ENCODE measurements at regions not wholly inside any gene's neighbourhood (a gene's known extent, or its start where the extent isn't known, plus 50 kb on each side); places are given as distances from the start of the nearest gene placed in this dataset.

GRCh38 chr5:18095061-18095460, 460.8 kb downstream of the TAF11L14 start:
- no peak overlapping the region for H3K4me3 Mint-ChIP-seq
- no peaks in the 10 kb centered on the region for H3K4me1 Mint-ChIP-seq (ENCODE audit: low read depth)
- no peaks in the 10 kb centered on the region for H3K36me3 Mint-ChIP-seq
- CTCF ChIA-PET, result no interaction called here
- DNase-seq, result no peak
- POLR2A ChIA-PET, result no interaction called here
- H3K27ac Mint-ChIP-seq, result no peak overlapping the region
- H3K9me3 Mint-ChIP-seq, result peaks cover 10% of the 10 kb centered on the region
- intact Hi-C loops (cut with micrococcal nuclease), result no loop called here
- no peaks in the 10 kb centered on the region for H3K27me3 Mint-ChIP-seq

GRCh38 chr5:18097817-18098216, 463.6 kb downstream of the TAF11L14 start:
- ChIA-PET CTCF (no interaction called here), POLR2A (no interaction called here)
- intact Hi-C loops (cut with micrococcal nuclease), result no loop called here
- Mint-ChIP-seq H3K36me3 (no peaks in the 10 kb centered on the region), H3K27ac (no peak overlapping the region), H3K9me3 (peaks cover 3% of the 10 kb centered on the region), H3K4me3 (no peak overlapping the region), H3K27me3 (no peaks in the 10 kb centered on the region), H3K4me1 (ENCODE audit: low read depth) (no peaks in the 10 kb centered on the region)
- no peak for DNase-seq

GRCh38 chr5:18098691-18099090, 464.4 kb downstream of the TAF11L14 start:
- intact Hi-C loops (cut with micrococcal nuclease), result no loop called here
- ChIA-PET POLR2A (no interaction called here), CTCF (no interaction called here)
- H3K9me3 Mint-ChIP-seq, result peaks cover 3% of the 10 kb centered on the region
- no peaks in the 10 kb centered on the region for H3K27me3 Mint-ChIP-seq
- H3K36me3 Mint-ChIP-seq, result no peaks in the 10 kb centered on the region
- H3K4me3 Mint-ChIP-seq, result no peak overlapping the region
- H3K4me1 Mint-ChIP-seq (ENCODE audit: low read depth), result no peaks in the 10 kb centered on the region
- H3K27ac Mint-ChIP-seq, result no peak overlapping the region
- DNase-seq, result no peak

GRCh38 chr5:18099261-18099660, 465.0 kb downstream of the TAF11L14 start:
- no peaks in the 10 kb centered on the region for H3K27me3 Mint-ChIP-seq
- no peak for DNase-seq
- POLR2A ChIA-PET, result no interaction called here
- H3K4me1 Mint-ChIP-seq (ENCODE audit: low read depth), result no peaks in the 10 kb centered on the region
- no peaks in the 10 kb centered on the region for H3K36me3 Mint-ChIP-seq
- CTCF ChIA-PET, result no interaction called here
- peaks cover 3% of the 10 kb centered on the region for H3K9me3 Mint-ChIP-seq
- intact Hi-C loops (cut with micrococcal nuclease), result no loop called here
- no peak overlapping the region for H3K27ac Mint-ChIP-seq
- no peak overlapping the region for H3K4me3 Mint-ChIP-seq

- Mint-ChIP-seq H3K9me3 (peaks cover 6% of the 10 kb centered on the region), H3K27ac (no peak overlapping the region), H3K36me3 (no peaks in the 10 kb centered on the region), H3K4me1 (ENCODE audit: low read depth) (no peaks in the 10 kb centered on the region), H3K27me3 (no peaks in the 10 kb centered on the region), H3K4me3 (no peak overlapping the region)
- ChIA-PET POLR2A (no interaction called here), CTCF (no interaction called here)
- no peak for DNase-seq
- intact Hi-C loops (cut with micrococcal nuclease), result no loop called here
Observed at GRCh38 chr5:18101532-18101931, 467.3 kb downstream of the TAF11L14 start.

GRCh38 chr5:18102733-18103132, 468.5 kb downstream of the TAF11L14 start:
- H3K27ac Mint-ChIP-seq, result no peak overlapping the region
- peaks cover 12% of the 10 kb centered on the region for H3K9me3 Mint-ChIP-seq
- CTCF ChIA-PET, result no interaction called here
- no peak overlapping the region for H3K4me3 Mint-ChIP-seq
- no peaks in the 10 kb centered on the region for H3K4me1 Mint-ChIP-seq (ENCODE audit: low read depth)
- no peaks in the 10 kb centered on the region for H3K27me3 Mint-ChIP-seq
- POLR2A ChIA-PET, result no interaction called here
- DNase-seq, result no peak
- H3K36me3 Mint-ChIP-seq, result no peaks in the 10 kb centered on the region
- intact Hi-C loops (cut with micrococcal nuclease), result no loop called here

- DNase-seq, result no peak
- intact Hi-C loops (cut with micrococcal nuclease), result no loop called here
- no peaks in the 10 kb centered on the region for H3K27me3 Mint-ChIP-seq
- POLR2A ChIA-PET, result no interaction called here
- CTCF ChIA-PET, result no interaction called here
- H3K27ac Mint-ChIP-seq, result no peak overlapping the region
- no peak overlapping the region for H3K4me3 Mint-ChIP-seq
- peaks cover 12% of the 10 kb centered on the region for H3K9me3 Mint-ChIP-seq
- no peaks in the 10 kb centered on the region for H3K4me1 Mint-ChIP-seq (ENCODE audit: low read depth)
- no peaks in the 10 kb centered on the region for H3K36me3 Mint-ChIP-seq
Observed at GRCh38 chr5:18105449-18105848, 471.2 kb downstream of the TAF11L14 start.

GRCh38 chr5:18111906-18112465, 477.7 kb downstream of the TAF11L14 start:
- intact Hi-C loops (cut with micrococcal nuclease), result no loop called here
- Mint-ChIP-seq H3K4me3 (no peak overlapping the region), H3K36me3 (no peaks in the 10 kb centered on the region), H3K9me3 (peaks cover 19% of the 10 kb centered on the region), H3K4me1 (ENCODE audit: low read depth) (no peaks in the 10 kb centered on the region), H3K27ac (no peak overlapping the region), H3K27me3 (no peaks in the 10 kb centered on the region)
- POLR2A ChIA-PET, result no interaction called here
- CTCF ChIA-PET, result interaction anchor here (0.5 kb wide), 1 partner anchor 28 kb away, joined by 3 read pairs; no protein-coding TSS in a partner anchor
- DNase-seq, result no peak

GRCh38 chr5:18113721-18114120, 479.5 kb downstream of the TAF11L14 start:
- H3K36me3 Mint-ChIP-seq, result no peaks in the 10 kb centered on the region
- DNase-seq, result no peak
- no peaks in the 10 kb centered on the region for H3K4me1 Mint-ChIP-seq (ENCODE audit: low read depth)
- H3K27ac Mint-ChIP-seq, result no peak overlapping the region
- H3K27me3 Mint-ChIP-seq, result no peaks in the 10 kb centered on the region
- ChIA-PET CTCF (no interaction called here), POLR2A (no interaction called here)
- intact Hi-C loops (cut with micrococcal nuclease), result no loop called here
- peaks cover 11% of the 10 kb centered on the region for H3K9me3 Mint-ChIP-seq
- H3K4me3 Mint-ChIP-seq, result no peak overlapping the region

GRCh38 chr5:18114151-18114757, 480.0 kb downstream of the TAF11L14 start:
- intact Hi-C loops (cut with micrococcal nuclease), result no loop called here
- Mint-ChIP-seq H3K4me1 (ENCODE audit: low read depth) (no peaks in the 10 kb centered on the region), H3K4me3 (no peak overlapping the region), H3K36me3 (no peaks in the 10 kb centered on the region), H3K27ac (no peak overlapping the region), H3K9me3 (peaks cover 13% of the 10 kb centered on the region), H3K27me3 (no peaks in the 10 kb centered on the region)
- no peak for DNase-seq
- ChIA-PET POLR2A (no interaction called here), CTCF (no interaction called here)

- no peak for DNase-seq
- POLR2A ChIA-PET, result no interaction called here
- no peak overlapping the region for H3K27ac Mint-ChIP-seq
- H3K4me3 Mint-ChIP-seq, result no peak overlapping the region
- H3K27me3 Mint-ChIP-seq, result no peaks in the 10 kb centered on the region
- CTCF ChIA-PET, result no interaction called here
- intact Hi-C loops (cut with micrococcal nuclease), result no loop called here
- H3K36me3 Mint-ChIP-seq, result no peaks in the 10 kb centered on the region
- H3K9me3 Mint-ChIP-seq, result peaks cover 21% of the 10 kb centered on the region
- H3K4me1 Mint-ChIP-seq (ENCODE audit: low read depth), result no peaks in the 10 kb centered on the region
Observed at GRCh38 chr5:18117968-18118367, 483.7 kb downstream of the TAF11L14 start.

- intact Hi-C loops (cut with micrococcal nuclease), result no loop called here
- H3K27ac Mint-ChIP-seq, result no peak overlapping the region
- H3K9me3 Mint-ChIP-seq, result peaks cover 28% of the 10 kb centered on the region
- ChIA-PET CTCF (no interaction called here), POLR2A (no interaction called here)
- H3K4me1 Mint-ChIP-seq (ENCODE audit: low read depth), result no peaks in the 10 kb centered on the region
- no peak for DNase-seq
- H3K27me3 Mint-ChIP-seq, result no peaks in the 10 kb centered on the region
- no peak overlapping the region for H3K4me3 Mint-ChIP-seq
- no peaks in the 10 kb centered on the region for H3K36me3 Mint-ChIP-seq
Observed at GRCh38 chr5:18119156-18119785, 485.0 kb downstream of the TAF11L14 start.

GRCh38 chr5:18141222-18141621, 507.0 kb downstream of the TAF11L14 start:
- POLR2A ChIA-PET, result no interaction called here
- no peaks in the 10 kb centered on the region for H3K36me3 Mint-ChIP-seq
- H3K4me3 Mint-ChIP-seq, result no peak overlapping the region
- no peaks in the 10 kb centered on the region for H3K27me3 Mint-ChIP-seq
- H3K4me1 Mint-ChIP-seq (ENCODE audit: low read depth), result no peaks in the 10 kb centered on the region
- H3K27ac Mint-ChIP-seq, result no peak overlapping the region
- no peak for DNase-seq
- peaks cover 13% of the 10 kb centered on the region for H3K9me3 Mint-ChIP-seq
- CTCF ChIA-PET, result no interaction called here
- intact Hi-C loops (cut with micrococcal nuclease), result no loop called here

All from activated CD4-positive, alpha-beta memory T cell treated with anti-CD3 and anti-CD28 coated beads for 36 hours (primary cell).